ENCODE measurements at regions not wholly inside any gene's neighbourhood (a gene's known extent, or its start where the extent isn't known, plus 50 kb on each side); places are given as distances from the start of the nearest gene placed in this dataset.

DNA sequence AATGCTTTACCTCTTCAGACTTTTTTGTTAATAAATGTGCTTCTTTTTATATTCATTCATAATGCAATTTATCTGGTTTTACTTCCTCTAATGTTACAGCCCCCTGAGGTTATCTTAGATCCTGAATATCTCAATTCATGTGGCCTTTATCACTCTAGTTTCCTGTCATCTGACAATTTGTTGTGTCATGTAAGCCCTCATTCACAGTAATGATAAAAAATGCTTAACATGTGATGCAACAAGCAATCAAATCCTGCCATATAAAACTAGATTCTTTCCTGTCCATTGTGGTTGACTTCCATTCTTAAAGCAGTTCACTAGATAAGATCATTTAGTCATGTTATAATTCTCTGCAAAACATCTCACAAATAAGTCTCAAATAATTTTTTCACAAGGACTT lies 991.2 kb upstream of the ACO1 start:
- TF ChIP-seq, protein P1, sequence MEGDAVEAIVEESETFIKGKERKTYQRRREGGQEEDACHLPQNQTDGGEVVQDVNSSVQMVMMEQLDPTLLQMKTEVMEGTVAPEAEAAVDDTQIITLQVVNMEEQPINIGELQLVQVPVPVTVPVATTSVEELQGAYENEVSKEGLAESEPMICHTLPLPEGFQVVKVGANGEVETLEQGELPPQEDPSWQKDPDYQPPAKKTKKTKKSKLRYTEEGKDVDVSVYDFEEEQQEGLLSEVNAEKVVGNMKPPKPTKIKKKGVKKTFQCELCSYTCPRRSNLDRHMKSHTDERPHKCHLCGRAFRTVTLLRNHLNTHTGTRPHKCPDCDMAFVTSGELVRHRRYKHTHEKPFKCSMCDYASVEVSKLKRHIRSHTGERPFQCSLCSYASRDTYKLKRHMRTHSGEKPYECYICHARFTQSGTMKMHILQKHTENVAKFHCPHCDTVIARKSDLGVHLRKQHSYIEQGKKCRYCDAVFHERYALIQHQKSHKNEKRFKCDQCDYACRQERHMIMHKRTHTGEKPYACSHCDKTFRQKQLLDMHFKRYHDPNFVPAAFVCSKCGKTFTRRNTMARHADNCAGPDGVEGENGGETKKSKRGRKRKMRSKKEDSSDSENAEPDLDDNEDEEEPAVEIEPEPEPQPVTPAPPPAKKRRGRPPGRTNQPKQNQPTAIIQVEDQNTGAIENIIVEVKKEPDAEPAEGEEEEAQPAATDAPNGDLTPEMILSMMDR (IDR thresholded peaks at IDR 0.05; ENCODE audit: control extremely low read depth in 1 of 3, insufficient read depth in 1 of 3, low read depth in 1 of 3, low read length in 3 of 3) = no peak
- no peak for TF ChIP-seq PHF8 (conservative IDR thresholded peaks at IDR 0.05; ENCODE audit: low read depth, low read length)
- TF ChIP-seq POLR2A (IDR thresholded peaks at IDR 0.05; ENCODE audit: control extremely low read depth in 1 of 2, low read depth in 2 of 2, low read length in 2 of 2) = no peak
- no peak for TF ChIP-seq CREB1 (IDR thresholded peaks at IDR 0.05)
- TF ChIP-seq CBX8 (IDR thresholded peaks at IDR 0.05; ENCODE audit: borderline replicate concordance, low read depth, low read length) = no peak
